HepG2 (cell line): ENCODE measurements at regions not wholly inside any gene's neighbourhood (a gene's known extent, or its start where the extent isn't known, plus 50 kb on each side); places are given as distances from the start of the nearest gene placed in this dataset.

Source experiments
- ATAC-seq: fragments of 200-7000 bp; cut with Tn5 transposase; 3 replicates; pipeline ENCODE4 v1.9.1; 2020; ENCODE audit warnings: mild to moderate bottlenecking, moderate library complexity
- BruUV-seq: library from RNA; stranded (reverse); fragments of 400-500 nt; replicated peaks from 2 replicates; lab custom pipeline; 2021; lab: Mats Ljungman, UMichigan
- CTCF ChIA-PET: fragments of 300-600 bp; formaldehyde crosslinking; extraction: SDS; loops from one replicate; lab custom pipeline; 2021; ENCODE audit warnings: low total read pairs, inconsistent platforms, low intra/inter-chr PET ratio; lab: Yijun Ruan, JAX
- POLR2A ChIA-PET: fragments of 350-600 bp; sonication (Branson Sonifier 250); formaldehyde crosslinking; loops from one replicate; lab custom pipeline; 2020; ENCODE audit warnings: antibody characterized with exemption, inconsistent platforms; lab: Yijun Ruan, JAX
- DNase-seq: peaks from one replicate; pipeline ENCODE4 v3.0.0-alpha.2; 2015; ENCODE audit warnings: low spot score
- FAIRE-seq: peaks from 3 replicates; lab custom pipeline; 2011; peaks lifted over from hg19 to GRCh38; lab: Jason Lieb, UNC
- H2AFZ ChIP-seq: one replicate; pipeline ENCODE4 v1.6.1; 2011; ENCODE audit warnings: low read length, inconsistent platforms
- H3K27ac ChIP-seq: fragments of 300-600 bp; 3 replicates; pipeline ENCODE4 v1.8.0; 2011; ENCODE audit warnings: mixed run types, mild to moderate bottlenecking, mixed read lengths, low read length, inconsistent platforms; ENCODE audit not compliant: insufficient read depth; ENCODE audit errors: extremely low read length
- H3K27me3 ChIP-seq, 2 experiments: fragments of 200-600 bp in 1 of 2; 2 replicates in 1 of 2; 3 replicates in 1 of 2; pipeline versions ENCODE4 v1.6.0 to v1.8.0; 2011; ENCODE audit warnings: low read length in 2 of 2, mild to moderate bottlenecking in 2 of 2, moderate library complexity in 2 of 2, inconsistent platforms in 1 of 2; ENCODE audit not compliant: insufficient read depth in 2 of 2, control insufficient read depth in 1 of 2
- H3K36me3 ChIP-seq, 2 experiments: fragments of 200-600 bp in 1 of 2; replicated peaks in 1 of 2; 2 replicates in 1 of 2; 3 replicates in 1 of 2; pipeline versions ENCODE4 v1.5.1 to v1.8.0; 2011; ENCODE audit warnings: low read length in 2 of 2, inconsistent platforms in 1 of 2; ENCODE audit not compliant: insufficient read depth in 2 of 2, control insufficient read depth in 1 of 2
- H3K4me1 ChIP-seq: 2 replicates; pipeline ENCODE4 v1.5.1; 2012; ENCODE audit warnings: low read length, inconsistent platforms; ENCODE audit not compliant: insufficient read depth
- H3K4me2 ChIP-seq: 2 replicates; pipeline ENCODE4 v1.6.0; 2011; ENCODE audit warnings: low read depth, low read length, inconsistent platforms
- H3K4me3 ChIP-seq, 3 experiments: fragments of 200-600 bp in 1 of 3; sonication (generic), shearing (Covaris generic) in 1 of 3; replicated peaks in 1 of 3; 2 replicates each; pipeline ENCODE4 v1.5.1; 2011 to 2016; ENCODE audit warnings: low read length in 3 of 3, inconsistent platforms in 2 of 3, low read depth in 2 of 3, mild to moderate bottlenecking in 2 of 3, control low read depth in 1 of 3, mixed read lengths in 1 of 3; ENCODE audit not compliant: insufficient read depth in 1 of 3
- H3K79me2 ChIP-seq: one replicate; pipeline ENCODE4 v1.6.1; 2011; ENCODE audit warnings: low read length, inconsistent platforms; ENCODE audit not compliant: insufficient read depth
- H3K9ac ChIP-seq: 2 replicates; pipeline ENCODE4 v1.6.0; 2011; ENCODE audit warnings: mild to moderate bottlenecking, low read depth, low read length, inconsistent platforms; ENCODE audit not compliant: insufficient read depth
- H3K9me3 ChIP-seq: 2 replicates; pipeline ENCODE4 v1.5.1; 2012; ENCODE audit warnings: mild to moderate bottlenecking, low read length
- H4K20me1 ChIP-seq: 2 replicates; pipeline ENCODE4 v1.6.0; 2011; ENCODE audit warnings: inconsistent platforms, mild to moderate bottlenecking, low read length, moderate library complexity; ENCODE audit not compliant: insufficient read depth
- CSRNP1 ChIP-seq: sonication (generic); formaldehyde crosslinking; IDR thresholded peaks from 2 replicates; pipeline ENCODE4 v1.8.1; 2023; ENCODE audit warnings: mild to moderate bottlenecking, missing genetic modification reagents
- FIP1L1 ChIP-seq: fragments of 200-400 bp; formaldehyde crosslinking; IDR thresholded peaks from 2 replicates; pipeline ENCODE4 v1.6.1; 2018; ENCODE audit warnings: low read depth, mild to moderate bottlenecking, low read length, moderate library complexity, borderline replicate concordance; ENCODE audit not compliant: insufficient read depth
- FOSL2 ChIP-seq: sonication (generic); formaldehyde crosslinking; IDR thresholded peaks from 2 replicates; pipeline ENCODE4 v1.4.0; 2020; ENCODE audit warnings: missing genetic modification reagents
- KDM5B ChIP-seq: sonication (generic); formaldehyde crosslinking; IDR thresholded peaks from 2 replicates; pipeline ENCODE4 v1.4.0; 2020; ENCODE audit warnings: missing genetic modification reagents, mild to moderate bottlenecking, borderline replicate concordance
- ZNF253 ChIP-seq: sonication (generic); formaldehyde crosslinking; IDR thresholded peaks from 2 replicates; pipeline ENCODE4 v1.8.0; 2022; ENCODE audit warnings: mild to moderate bottlenecking, missing genetic modification reagents, borderline replicate concordance
- ZNF776 ChIP-seq: sonication (generic); formaldehyde crosslinking; IDR thresholded peaks from 2 replicates; pipeline ENCODE4 v1.4.0; 2020; ENCODE audit warnings: mild to moderate bottlenecking, missing genetic modification reagents
- WGBS: methylation state at CpG from one replicate; pipeline ENCODE4 v1.1.6; 2017; ENCODE audit warnings: low lambda C conversion rate; 5-methylcytosine and 5-hydroxymethylcytosine counted together
- in situ Hi-C: cut with HindIII; loops from 2 replicates; pipeline ENCODE4 v1.10.0; 2017; ENCODE audit warnings: low pct_unique_long_range_greater_than_20kb; ENCODE audit not compliant: extremely low pct_ligation_motif_present
- intact Hi-C: fragments of 100-400 bp; cut with micrococcal nuclease; formaldehyde crosslinking; loops from one replicate; pipeline ENCODE4 v1.10.0; 2022; ENCODE audit not compliant: unreplicated experiment

- CTCF ChIA-PET: no interaction called here
- no peak overlapping the region for H3K27ac ChIP-seq
- no peaks in the 10 kb centered on the region for H3K9me3 ChIP-seq
- H4K20me1 ChIP-seq: no peaks in the 10 kb centered on the region
- TF ChIP-seq ZNF253 (CRISPR knock-in tag): no peak
- TF ChIP-seq FIP1L1: no peak
- TF ChIP-seq CSRNP1 (CRISPR knock-in tag): no peak
- TF ChIP-seq FOSL2 (CRISPR knock-in tag): no peak
- no peak for TF ChIP-seq KDM5B (CRISPR knock-in tag)
- no peak for TF ChIP-seq ZNF776 (CRISPR knock-in tag)
- TF ChIP-seq, all 625 proteins: peak for 0
- 27% methylated on average over 7 of the region's 11 CpGs for WGBS
- Histone ChIP-seq H3K4me2 (no peak overlapping the region), H3K27me3 (peaks cover 0 to 5% of the 10 kb centered on the region in 2 experiments; a peak in 1 of 5 replicates), H2AFZ (no peak overlapping the region), H3K79me2 (no peaks in the 10 kb centered on the region), H3K9ac (no peak overlapping the region), H3K4me1 (no peaks in the 10 kb centered on the region), H3K36me3 (no peaks in the 10 kb centered on the region), H3K4me3 (no peak overlapping the region)
- ATAC-seq: peak; percentile 36; the same call in 1 of the 3 replicates
- FAIRE-seq: no peak
- DNase-seq: no peak
- no TSS peak for BruUV-seq
- POLR2A ChIA-PET: no interaction called here
- intact Hi-C loops (no loop called here), in situ Hi-C loops (no loop called here)
These were observed 208.6 kb upstream of the GALNT17 start for GRCh38 chr7:70923181-70923845.
